NCI-H226 (cell line): ENCODE measurements at regions not wholly inside any gene's neighbourhood (a gene's known extent, or its start where the extent isn't known, plus 50 kb on each side); places are given as distances from the start of the nearest gene placed in this dataset.
"Not testable (repeated sequence)": the region's sequence is repeated elsewhere in the genome, so short reads cannot be mapped to it uniquely, and the experiment has no call there.

Source experiments
- DNase-seq: peaks from one replicate; pipeline ENCODE4 v3.0.0-alpha.2; 2015

GRCh38 chr18:3328532-3328931, 66.6 kb downstream of the MYL12B start:
- no peak for DNase-seq

GRCh38 chr18:3329471-3329870, 67.5 kb downstream of the MYL12B start:
- DNase-seq, result peak; percentile 54

- peak; percentile 49 for DNase-seq
Observed at GRCh38 chr18:3329872-3330271, 67.9 kb downstream of the MYL12B start.

GRCh38 chr18:3330622-3331021, 68.7 kb downstream of the MYL12B start:
- no peak for DNase-seq

GRCh38 chr18:3332376-3332775, 70.4 kb downstream of the MYL12B start:
- DNase-seq, result peak; percentile 48

- DNase-seq, result no peak
Observed at GRCh38 chr18:3333056-3333720, 71.3 kb downstream of the MYL12B start.

GRCh38 chr18:3333721-3334386, 71.9 kb downstream of the MYL12B start:
- no peak for DNase-seq

GRCh38 chr18:3340015-3340681, 78.2 kb downstream of the MYL12B start:
- DNase-seq, result no peak

- DNase-seq, result peak; percentile 41
Observed at GRCh38 chr18:3340682-3341097, 78.8 kb downstream of the MYL12B start.

- DNase-seq, result no peak
Observed at GRCh38 chr18:3342628-3343027, 80.7 kb downstream of the MYL12B start.

- DNase-seq, result no peak
Observed at GRCh38 chr18:3345452-3345851, 83.5 kb downstream of the MYL12B start.

GRCh38 chr18:3345885-3346284, 84.0 kb downstream of the MYL12B start:
- no peak for DNase-seq

GRCh38 chr18:3346487-3346886, 84.6 kb downstream of the MYL12B start:
- DNase-seq, result no peak

- DNase-seq, result no peak
Observed at GRCh38 chr18:3347286-3347803, 85.4 kb downstream of the MYL12B start.

GRCh38 chr18:3348176-3348575, 86.2 kb downstream of the MYL12B start:
- no peak for DNase-seq

GRCh38 chr18:3349046-3349841, 87.3 kb downstream of the MYL12B start:
- DNase-seq, result not testable (repeated sequence)

GRCh38 chr18:3350021-3350420, 88.1 kb downstream of the MYL12B start:
- no peak for DNase-seq

GRCh38 chr18:3350566-3351527, 88.9 kb downstream of the MYL12B start:
- DNase-seq, result peak; percentile 55

GRCh38 chr18:3354506-3354905, 92.6 kb downstream of the MYL12B start:
- no peak for DNase-seq

GRCh38 chr18:3356614-3357013, 93.4 kb upstream of the TGIF1 start:
- DNase-seq, result no peak

GRCh38 chr18:3357516-3357915, 92.5 kb upstream of the TGIF1 start:
- DNase-seq, result no peak

- no peak for DNase-seq
Observed at GRCh38 chr18:3358310-3358709, 91.7 kb upstream of the TGIF1 start.
